DOHH2 (cell line): ENCODE measurements at regions not wholly inside any gene's neighbourhood (a gene's known extent, or its start where the extent isn't known, plus 50 kb on each side); places are given as distances from the start of the nearest gene placed in this dataset.

ENCODE experiments used
- H3F3A ChIP-seq: fragments of 200-600 bp; sonication (generic), shearing (Covaris generic); 2 replicates; pipeline ENCODE4 v1.6.0; 2016; ENCODE audit warnings: antibody characterized with exemption, mild to moderate bottlenecking; ENCODE audit not compliant: control insufficient read depth, insufficient read depth
- H3K27ac ChIP-seq: fragments of 200-600 bp; sonication (generic); 2 replicates; pipeline ENCODE4 v1.5.1; 2014; ENCODE audit warnings: low read depth, mild to moderate bottlenecking, low read length, moderate library complexity
- H3K27me3 ChIP-seq: fragments of 200-600 bp; sonication (generic); 2 replicates; pipeline ENCODE4 v1.6.1; 2014; ENCODE audit warnings: mild to moderate bottlenecking, low read length, mixed read lengths; ENCODE audit not compliant: control insufficient read depth
- H3K36me3 ChIP-seq: fragments of 200-600 bp; sonication (generic); 2 replicates; pipeline ENCODE4 v1.6.1; 2014; ENCODE audit warnings: mild to moderate bottlenecking, low read length, moderate library complexity, mixed read lengths; ENCODE audit not compliant: control insufficient read depth
- H3K4me1 ChIP-seq: fragments of 200-600 bp; sonication (generic); 2 replicates; pipeline ENCODE4 v1.6.1; 2014; ENCODE audit warnings: mild to moderate bottlenecking, low read length, mixed read lengths; ENCODE audit not compliant: control insufficient read depth
- H3K4me2 ChIP-seq: fragments of 200-600 bp; sonication (generic); 2 replicates; pipeline ENCODE4 v1.6.0; 2014; ENCODE audit warnings: mild to moderate bottlenecking, low read length, moderate library complexity
- H3K4me3 ChIP-seq: fragments of 200-600 bp; sonication (generic); 2 replicates; pipeline ENCODE4 v1.5.1; 2014; ENCODE audit warnings: mild to moderate bottlenecking, low read length, mixed read lengths
- H3K79me2 ChIP-seq: fragments of 200-600 bp; sonication (generic); 2 replicates; pipeline ENCODE4 v1.6.1; 2014; ENCODE audit warnings: mild to moderate bottlenecking, low read length, mixed read lengths; ENCODE audit not compliant: control insufficient read depth
- H3K9me2 ChIP-seq: fragments of 200-600 bp; sonication (generic); replicated peaks from 2 replicates; pipeline ENCODE4 v1.6.1; 2014; ENCODE audit warnings: mild to moderate bottlenecking, low read length, mixed read lengths; ENCODE audit not compliant: control insufficient read depth
- H3K9me3 ChIP-seq: fragments of 200-600 bp; sonication (generic); 2 replicates; pipeline ENCODE4 v1.6.1; 2014; ENCODE audit warnings: antibody characterized with exemption, low read length, mixed read lengths; ENCODE audit not compliant: control insufficient read depth, insufficient read depth
- H4K20me1 ChIP-seq: fragments of 200-600 bp; sonication (generic); 2 replicates; pipeline ENCODE4 v1.6.0; 2014; ENCODE audit warnings: low read depth, mild to moderate bottlenecking, antibody characterized with exemption, low read length, moderate library complexity; ENCODE audit not compliant: control insufficient read depth, insufficient read depth
- EZH2phosphoT487 ChIP-seq: fragments of 200-600 bp; sonication (generic); IDR thresholded peaks from 2 replicates; pipeline ENCODE4 v1.6.1; 2017; ENCODE audit warnings: borderline replicate concordance, mild to moderate bottlenecking, antibody characterized with exemption, low read length, moderate library complexity, mixed read lengths
- TF ChIP-seq, protein P1 (sequence below): fragments of 200-600 bp; sonication (generic); IDR thresholded peaks from one replicate; pipeline ENCODE4 v1.5.1; 2014; ENCODE audit warnings: antibody characterized with exemption, mild to moderate bottlenecking, low read depth, low read length; ENCODE audit not compliant: poor library complexity, severe bottlenecking

DNA sequence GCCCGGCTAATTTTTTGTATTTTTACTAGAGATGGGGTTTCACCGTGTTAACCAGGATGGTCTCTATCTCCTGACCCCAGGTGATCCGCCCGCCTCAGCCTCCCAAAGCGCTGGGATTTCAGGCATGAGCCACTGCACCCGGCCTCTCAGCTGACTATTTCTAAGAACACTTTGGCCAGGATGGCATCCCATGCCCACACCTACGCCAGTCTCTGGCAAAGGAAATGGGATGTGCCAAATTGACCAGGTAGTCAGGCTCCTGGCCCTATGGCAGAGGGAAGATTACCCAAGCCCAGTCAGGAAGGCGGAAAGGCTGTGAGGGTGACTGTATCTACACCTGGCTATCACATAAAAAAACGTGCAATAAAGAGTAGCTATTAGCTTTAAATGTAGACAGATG is 94.1 kb upstream of the DUSP5 start:
- no peaks in the 10 kb centered on the region for H3K9me3 ChIP-seq
- no peak overlapping the region for H3K4me2 ChIP-seq
- TF ChIP-seq, protein P1, sequence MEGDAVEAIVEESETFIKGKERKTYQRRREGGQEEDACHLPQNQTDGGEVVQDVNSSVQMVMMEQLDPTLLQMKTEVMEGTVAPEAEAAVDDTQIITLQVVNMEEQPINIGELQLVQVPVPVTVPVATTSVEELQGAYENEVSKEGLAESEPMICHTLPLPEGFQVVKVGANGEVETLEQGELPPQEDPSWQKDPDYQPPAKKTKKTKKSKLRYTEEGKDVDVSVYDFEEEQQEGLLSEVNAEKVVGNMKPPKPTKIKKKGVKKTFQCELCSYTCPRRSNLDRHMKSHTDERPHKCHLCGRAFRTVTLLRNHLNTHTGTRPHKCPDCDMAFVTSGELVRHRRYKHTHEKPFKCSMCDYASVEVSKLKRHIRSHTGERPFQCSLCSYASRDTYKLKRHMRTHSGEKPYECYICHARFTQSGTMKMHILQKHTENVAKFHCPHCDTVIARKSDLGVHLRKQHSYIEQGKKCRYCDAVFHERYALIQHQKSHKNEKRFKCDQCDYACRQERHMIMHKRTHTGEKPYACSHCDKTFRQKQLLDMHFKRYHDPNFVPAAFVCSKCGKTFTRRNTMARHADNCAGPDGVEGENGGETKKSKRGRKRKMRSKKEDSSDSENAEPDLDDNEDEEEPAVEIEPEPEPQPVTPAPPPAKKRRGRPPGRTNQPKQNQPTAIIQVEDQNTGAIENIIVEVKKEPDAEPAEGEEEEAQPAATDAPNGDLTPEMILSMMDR: no peak
- no peak for TF ChIP-seq EZH2phosphoT487
- H3K27me3 ChIP-seq: 0 out of 2 replicates have a peak, but pooled peaks cover 6% of the 10 kb centered on the region
- H4K20me1 ChIP-seq: no peaks in the 10 kb centered on the region
- H3K27ac ChIP-seq: no peak overlapping the region
- no peaks in the 10 kb centered on the region for H3K9me2 ChIP-seq
- no peaks in the 10 kb centered on the region for H3K79me2 ChIP-seq
- no peaks in the 10 kb centered on the region for H3K36me3 ChIP-seq
- no peaks in the 10 kb centered on the region for H3F3A ChIP-seq
- peaks cover 10% of the 10 kb centered on the region for H3K4me1 ChIP-seq
- no peak overlapping the region for H3K4me3 ChIP-seq

DNA sequence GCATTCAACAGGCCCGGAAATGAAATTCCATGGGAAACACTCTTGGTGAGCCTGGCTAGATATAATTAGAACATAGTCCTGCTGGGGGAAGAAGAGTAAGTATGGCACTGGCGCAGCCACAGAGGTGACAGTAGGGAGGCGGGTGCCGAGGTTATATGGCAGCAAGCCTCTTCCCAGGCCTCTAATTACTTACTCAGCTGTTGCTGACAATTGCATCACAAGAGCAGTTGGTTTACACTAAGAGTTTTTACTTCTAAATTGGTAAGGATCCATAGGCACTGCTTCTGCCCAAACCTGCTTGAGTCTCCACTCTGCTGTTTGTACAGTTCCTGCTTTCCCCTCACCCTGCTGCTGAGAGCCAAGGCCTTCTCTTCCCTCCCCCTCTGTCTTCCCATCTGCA is 93.3 kb upstream of the DUSP5 start:
- no peak overlapping the region for H3K27ac ChIP-seq
- no peaks in the 10 kb centered on the region for H3K9me2 ChIP-seq
- no peak overlapping the region for H3K4me2 ChIP-seq
- no peaks in the 10 kb centered on the region for H3K9me3 ChIP-seq
- no peaks in the 10 kb centered on the region for H3F3A ChIP-seq
- no peak overlapping the region for H3K4me3 ChIP-seq
- H3K27me3 ChIP-seq: 0 out of 2 replicates have a peak, but pooled peaks cover 6% of the 10 kb centered on the region
- TF ChIP-seq EZH2phosphoT487: no peak
- TF ChIP-seq, protein P1: no peak
- H3K36me3 ChIP-seq: no peaks in the 10 kb centered on the region
- peaks cover 18% of the 10 kb centered on the region for H3K4me1 ChIP-seq
- H3K79me2 ChIP-seq: no peaks in the 10 kb centered on the region
- no peaks in the 10 kb centered on the region for H4K20me1 ChIP-seq

DNA sequence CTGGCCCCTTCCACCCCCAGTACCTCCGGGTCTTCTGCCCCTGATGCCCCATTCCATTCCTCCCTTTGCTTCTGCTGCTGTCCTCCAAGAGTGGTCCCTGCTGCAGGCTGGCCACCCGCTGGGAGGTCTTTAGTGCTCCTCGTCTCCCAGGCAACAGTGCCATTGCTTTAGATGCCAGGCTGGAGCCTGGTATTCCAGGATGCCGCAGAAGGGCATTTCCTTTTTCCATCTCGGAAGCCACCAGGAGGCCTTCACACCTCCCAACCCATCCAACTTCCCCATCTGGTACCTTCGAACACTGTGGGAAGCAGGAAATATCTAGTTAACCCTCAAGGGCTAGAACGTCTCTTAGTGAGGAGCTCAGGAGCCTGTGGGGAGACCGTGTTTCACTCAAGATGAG is 92.9 kb upstream of the DUSP5 start:
- H4K20me1 ChIP-seq: no peaks in the 10 kb centered on the region
- H3F3A ChIP-seq: no peaks in the 10 kb centered on the region
- TF ChIP-seq, protein P1: no peak
- no peak for TF ChIP-seq EZH2phosphoT487
- H3K9me3 ChIP-seq: no peaks in the 10 kb centered on the region
- H3K79me2 ChIP-seq: no peaks in the 10 kb centered on the region
- no peaks in the 10 kb centered on the region for H3K9me2 ChIP-seq
- H3K4me3 ChIP-seq: no peak overlapping the region
- peaks cover 22% of the 10 kb centered on the region for H3K4me1 ChIP-seq
- H3K27ac ChIP-seq: no peak overlapping the region
- no peaks in the 10 kb centered on the region for H3K36me3 ChIP-seq
- no peak overlapping the region for H3K4me2 ChIP-seq
- 0 out of 2 replicates have a peak, but pooled peaks cover 6% of the 10 kb centered on the region for H3K27me3 ChIP-seq
